H9 (cell line): ENCODE measurements at regions not wholly inside any gene's neighbourhood (a gene's known extent, or its start where the extent isn't known, plus 50 kb on each side); places are given as distances from the start of the nearest gene placed in this dataset.
"Not testable (repeated sequence)": the region's sequence is repeated elsewhere in the genome, so short reads cannot be mapped to it uniquely, and the experiment has no call there.

Source experiments
- DNase-seq: peaks from one replicate; pipeline ENCODE4 v3.0.0-alpha.2; 2017
- H2AFZ ChIP-seq: one replicate; pipeline ENCODE4 v1.6.1; 2013; ENCODE audit warnings: mild to moderate bottlenecking, low read length, control low read depth, moderate library complexity
- H2AK5ac ChIP-seq: 2 replicates; pipeline ENCODE4 v1.6.1; 2013; ENCODE audit warnings: low read length, control low read depth, mixed read lengths; ENCODE audit not compliant: insufficient read length
- H2BK120ac ChIP-seq: one replicate; pipeline ENCODE4 v1.6.1; 2013; ENCODE audit warnings: low read depth, mild to moderate bottlenecking, low read length, control low read depth, inconsistent platforms; ENCODE audit not compliant: poor library complexity, severe bottlenecking
- H2BK12ac ChIP-seq: 2 replicates; pipeline ENCODE4 v1.6.1; 2013; ENCODE audit warnings: low read length, control low read depth, mixed read lengths, low read depth; ENCODE audit not compliant: insufficient read length
- H2BK15ac ChIP-seq: 2 replicates; pipeline ENCODE4 v1.6.1; 2013; ENCODE audit warnings: low read depth, low read length, control low read depth
- H2BK20ac ChIP-seq: one replicate; pipeline ENCODE4 v1.6.1; 2013; ENCODE audit warnings: low read depth, mild to moderate bottlenecking, low read length, control low read depth, inconsistent platforms; ENCODE audit not compliant: poor library complexity, severe bottlenecking
- H2BK5ac ChIP-seq: 2 replicates; pipeline ENCODE4 v1.6.1; 2013; ENCODE audit warnings: low read length, control low read depth, mixed read lengths; ENCODE audit not compliant: insufficient read length
- H3K14ac ChIP-seq: 2 replicates; pipeline ENCODE4 v1.6.1; 2013; ENCODE audit warnings: low read length, control low read depth; ENCODE audit not compliant: insufficient read depth
- H3K18ac ChIP-seq: 2 replicates; pipeline ENCODE4 v1.6.1; 2013; ENCODE audit warnings: low read depth, mild to moderate bottlenecking, mixed read lengths, low read length, control low read depth; ENCODE audit not compliant: insufficient read length
- H3K23ac ChIP-seq: 2 replicates; pipeline ENCODE4 v1.6.1; 2013; ENCODE audit warnings: low read length, control low read depth, mixed read lengths, low read depth; ENCODE audit not compliant: insufficient read length
- H3K23me2 ChIP-seq: 2 replicates; pipeline ENCODE4 v1.6.1; 2013; ENCODE audit warnings: low read depth, mild to moderate bottlenecking, mixed read lengths, low read length, control low read depth; ENCODE audit not compliant: insufficient read length, poor library complexity, severe bottlenecking
- H3K27ac ChIP-seq: 2 replicates; pipeline ENCODE4 v1.5.1; 2013; ENCODE audit warnings: low read length, control low read depth, mixed read lengths, low read depth; ENCODE audit not compliant: insufficient read length
- H3K27me3 ChIP-seq: 2 replicates; pipeline ENCODE4 v1.6.1; 2013; ENCODE audit warnings: low read length, control low read depth, inconsistent platforms; ENCODE audit not compliant: insufficient read depth
- H3K4ac ChIP-seq: 2 replicates; pipeline ENCODE4 v1.6.1; 2013; ENCODE audit warnings: low read depth, mild to moderate bottlenecking, control low read depth, inconsistent platforms, low read length, moderate library complexity
- H3K4me1 ChIP-seq: 2 replicates; pipeline ENCODE4 v1.6.1; 2013; ENCODE audit warnings: low read length, control low read depth, inconsistent platforms; ENCODE audit not compliant: insufficient read depth
- H3K4me2 ChIP-seq: 2 replicates; pipeline ENCODE4 v1.6.1; 2013; ENCODE audit warnings: low read length, control low read depth, mixed read lengths; ENCODE audit not compliant: insufficient read length, insufficient read depth
- H3K56ac ChIP-seq: 2 replicates; pipeline ENCODE4 v1.6.1; 2013; ENCODE audit warnings: low read depth, mild to moderate bottlenecking, mixed read lengths, low read length, control low read depth; ENCODE audit not compliant: insufficient read length
- H3K79me1 ChIP-seq: 2 replicates; pipeline ENCODE4 v1.6.1; 2013; ENCODE audit warnings: low read depth, mild to moderate bottlenecking, moderate library complexity, low read length, control low read depth, inconsistent platforms; ENCODE audit not compliant: insufficient read depth, poor library complexity, severe bottlenecking
- H3K79me2 ChIP-seq: 2 replicates; pipeline ENCODE4 v1.6.1; 2013; ENCODE audit warnings: low read length, control low read depth, inconsistent platforms; ENCODE audit not compliant: insufficient read depth
- H3K9ac ChIP-seq: 2 replicates; pipeline ENCODE4 v1.6.1; 2013; ENCODE audit warnings: low read length, control low read depth, mixed read lengths; ENCODE audit not compliant: insufficient read length; ENCODE audit errors: extremely low read depth
- H3K9me3 ChIP-seq: one replicate; pipeline ENCODE4 v1.6.1; 2013; ENCODE audit warnings: low read depth, low read length, inconsistent platforms; ENCODE audit not compliant: control insufficient read depth
- H3T11ph ChIP-seq: one replicate; pipeline ENCODE4 v1.6.1; 2013; ENCODE audit warnings: mild to moderate bottlenecking, low read length, control low read depth, inconsistent platforms
- H4K20me1 ChIP-seq: one replicate; pipeline ENCODE4 v1.6.1; 2013; ENCODE audit not compliant: control insufficient read depth, insufficient read length, insufficient read depth
- H4K5ac ChIP-seq: 2 replicates; pipeline ENCODE4 v1.6.1; 2013; ENCODE audit warnings: low read depth, mild to moderate bottlenecking, mixed read lengths, low read length, control low read depth; ENCODE audit not compliant: insufficient read length
- H4K8ac ChIP-seq: replicated peaks from 2 replicates; pipeline ENCODE4 v1.6.1; 2013; ENCODE audit warnings: low read length, control low read depth, mixed read lengths, low read depth; ENCODE audit not compliant: insufficient read length
- H4K91ac ChIP-seq: 2 replicates; pipeline ENCODE4 v1.6.1; 2013; ENCODE audit warnings: low read depth, mild to moderate bottlenecking, moderate library complexity, mixed read lengths, low read length, control low read depth; ENCODE audit not compliant: insufficient read length
- H3K27ac Mint-ChIP-seq, 3 experiments: 2 replicates in 2 of 3; 3 replicates in 1 of 3; pipeline ENCODE4 v1.8.0; 2020 to 2021; ENCODE audit warnings: mixed read lengths in 3 of 3, mild to moderate bottlenecking in 1 of 3, moderate library complexity in 1 of 3
- H3K27me3 Mint-ChIP-seq: 2 replicates; pipeline ENCODE4 v1.8.0; 2021; ENCODE audit warnings: low read depth, mild to moderate bottlenecking, moderate library complexity, mixed read lengths
- H3K36me3 Mint-ChIP-seq, 3 experiments: 2 replicates in 2 of 3; 3 replicates in 1 of 3; pipeline ENCODE4 v1.8.0; 2020 to 2021; ENCODE audit warnings: low read depth in 3 of 3, mixed read lengths in 3 of 3; ENCODE audit not compliant: insufficient read depth in 1 of 3
- H3K4me1 Mint-ChIP-seq, 2 experiments: 2 replicates each; pipeline ENCODE4 v1.8.0; 2020; ENCODE audit warnings: mixed read lengths in 2 of 2
- H3K4me3 Mint-ChIP-seq, 2 experiments: 2 replicates in 1 of 2; 3 replicates in 1 of 2; pipeline ENCODE4 v1.8.0; 2020 to 2021; ENCODE audit warnings: mild to moderate bottlenecking in 2 of 2, mixed read lengths in 2 of 2, moderate library complexity in 1 of 2
- H3K9me3 Mint-ChIP-seq, 2 experiments: 2 replicates in 1 of 2; 3 replicates in 1 of 2; pipeline ENCODE4 v1.8.0; 2020; ENCODE audit warnings: mild to moderate bottlenecking in 2 of 2, mixed read lengths in 2 of 2, moderate library complexity in 1 of 2
- CTCF ChIP-seq: fragments of 200-600 bp; sonication (generic); conservative IDR thresholded peaks from 3 replicates; pipeline ENCODE4 v1.8.0; 2021; ENCODE audit warnings: antibody characterized with exemption, mild to moderate bottlenecking
- WGBS: extraction: QIAGEN DNeasy Blood & Tissue Kit; methylation state at CpG from one replicate; pipeline ENCODE4 v1.1.7; 2013; ENCODE audit warnings: missing lambda C conversion rate, low lambda C conversion rate, mixed read lengths; ENCODE audit not compliant: insufficient read length; ENCODE audit errors: extremely low coverage; 5-methylcytosine and 5-hydroxymethylcytosine counted together

DNA sequence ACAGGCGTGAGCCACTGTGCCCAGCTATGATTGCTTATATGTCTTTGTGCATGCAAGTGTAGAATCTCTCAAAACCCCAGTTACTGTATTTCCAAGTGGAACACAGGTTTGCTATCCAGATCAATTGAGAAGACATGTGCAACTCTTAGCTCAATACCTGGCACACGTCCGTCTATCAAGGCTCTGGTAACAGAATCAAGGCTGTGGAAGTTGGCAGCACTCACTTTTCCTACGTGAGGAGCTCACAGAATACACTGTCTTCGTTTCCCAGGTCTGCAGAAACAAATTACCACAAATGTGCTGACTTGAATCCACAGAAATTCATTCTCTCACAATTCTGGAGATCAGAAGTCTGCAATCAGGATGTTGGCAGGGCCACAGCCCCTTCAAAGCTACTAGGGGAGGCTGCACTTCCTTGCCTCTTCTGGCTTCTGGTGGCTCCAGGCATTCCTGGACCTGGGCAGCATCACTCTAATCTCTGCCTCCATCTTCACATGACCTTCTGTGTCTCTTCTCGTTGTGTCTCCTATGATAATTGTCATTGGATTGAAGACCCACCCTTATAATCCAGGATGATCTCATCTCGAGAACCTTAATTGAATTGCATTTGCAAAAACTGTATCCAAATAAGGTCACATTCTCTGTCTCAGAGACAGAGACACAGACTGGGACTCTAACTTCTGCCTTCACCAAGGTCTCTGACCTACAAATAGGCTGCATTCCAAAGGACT, 84.8 kb upstream of the C7orf33 start:
- Mint-ChIP-seq H3K4me3 (no peak overlapping the region), H3K27ac (peak overlapping the region in 1 of 3 experiments; percentile 85; a peak in 2 of 7 replicates), H3K27me3 (no peaks in the 10 kb centered on the region; the same call in 1 of the 2 replicates), H3K9me3 (no peaks in the 10 kb centered on the region), H3K4me1 (peaks cover 25 to 31% of the 10 kb centered on the region in 2 experiments), H3K36me3 (no peaks in the 10 kb centered on the region; a peak in 1 of 7 replicates)
- H4K91ac ChIP-seq, result no peak overlapping the region
- no peak overlapping the region for H2AK5ac ChIP-seq
- H4K8ac ChIP-seq, result no peak overlapping the region
- H2AFZ ChIP-seq, result no peak overlapping the region
- no peak overlapping the region for H3K4me2 ChIP-seq
- H3K56ac ChIP-seq, result no peak overlapping the region
- H3K4ac ChIP-seq, result no peak overlapping the region
- no peak for DNase-seq
- no peak overlapping the region for H2BK12ac ChIP-seq
- H2BK20ac ChIP-seq, result no peak overlapping the region
- H3K79me1 ChIP-seq, result no peaks in the 10 kb centered on the region
- no peak overlapping the region for H3K14ac ChIP-seq
- H3K23me2 ChIP-seq, result no peaks in the 10 kb centered on the region
- H2BK15ac ChIP-seq, result no peak overlapping the region
- H3K9me3 ChIP-seq, result no peaks in the 10 kb centered on the region
- H3K18ac ChIP-seq, result no peak overlapping the region
- no peak overlapping the region for H3T11ph ChIP-seq
- no peak overlapping the region for H3K23ac ChIP-seq
- no peaks in the 10 kb centered on the region for H3K27me3 ChIP-seq
- H2BK5ac ChIP-seq, result no peak overlapping the region
- no peak overlapping the region for H3K27ac ChIP-seq
- H2BK120ac ChIP-seq, result no peak overlapping the region
- WGBS, result no CpG with 5 or more reads among the region's 7 CpGs
- H3K9ac ChIP-seq, result no peak overlapping the region
- no peaks in the 10 kb centered on the region for H4K20me1 ChIP-seq
- no peak overlapping the region for H4K5ac ChIP-seq
- no peak for TF ChIP-seq CTCF
- H3K79me2 ChIP-seq, result no peaks in the 10 kb centered on the region
- H3K4me1 ChIP-seq, result peaks cover 11% of the 10 kb centered on the region; the same call in 1 of the 2 replicates

DNA sequence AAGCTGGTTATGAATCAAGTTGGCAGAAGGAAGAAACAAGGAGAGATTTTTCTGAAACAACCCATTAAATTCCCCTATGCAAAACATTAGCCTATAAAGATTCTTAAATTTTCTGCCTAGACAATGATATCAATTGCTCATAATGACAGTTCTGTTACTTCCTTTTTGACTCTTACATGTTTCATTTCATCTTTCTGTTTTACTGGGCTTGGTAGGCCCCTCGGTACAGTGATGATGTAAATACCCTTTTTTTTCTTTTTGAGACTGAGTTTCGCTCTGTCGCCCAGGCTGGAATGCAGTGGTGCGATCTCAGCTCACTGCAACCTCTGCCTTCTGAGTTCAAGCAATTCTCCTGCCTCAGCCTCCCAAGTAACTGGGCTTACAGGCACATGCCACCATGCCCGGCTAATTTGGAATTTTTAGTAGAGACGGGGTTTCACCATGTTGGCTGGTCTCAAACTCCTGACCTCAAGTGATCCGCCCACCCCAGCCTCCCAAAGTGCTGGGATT, 83.4 kb upstream of the C7orf33 start:
- not testable (repeated sequence) for H3K27me3 ChIP-seq, H2BK5ac ChIP-seq, H3K4ac ChIP-seq, H3K18ac ChIP-seq, H3K4me2 ChIP-seq, H2BK12ac ChIP-seq, H3K9me3 ChIP-seq, H4K5ac ChIP-seq, H2BK20ac ChIP-seq, H3K23ac ChIP-seq, H3K27ac Mint-ChIP-seq, H3K36me3 Mint-ChIP-seq, H3K4me3 Mint-ChIP-seq, H3T11ph ChIP-seq, H2BK15ac ChIP-seq, H2BK120ac ChIP-seq, H3K27ac ChIP-seq, H3K4me1 ChIP-seq, H3K27me3 Mint-ChIP-seq, H4K20me1 ChIP-seq, H3K79me2 ChIP-seq, H3K14ac ChIP-seq, H3K79me1 ChIP-seq, DNase-seq, H3K23me2 ChIP-seq, H3K56ac ChIP-seq, H4K91ac ChIP-seq, H3K9me3 Mint-ChIP-seq, H4K8ac ChIP-seq, H2AFZ ChIP-seq, H2AK5ac ChIP-seq, H3K9ac ChIP-seq
- no CpG with 5 or more reads among the region's 7 CpGs for WGBS
- H3K4me1 Mint-ChIP-seq, result peaks cover 12 to 18% of the 10 kb centered on the region in 2 experiments
